GM12878 (cell line): ENCODE measurements at regions not wholly inside any gene's neighbourhood (a gene's known extent, or its start where the extent isn't known, plus 50 kb on each side); places are given as distances from the start of the nearest gene placed in this dataset.

ENCODE experiments used
- ATAC-seq: fragments of 200-7000 bp; cut with Tn5 transposase; 3 replicates; pipeline ENCODE4 v1.9.1; 2020; ENCODE audit warnings: mild to moderate bottlenecking, moderate library complexity
- BruUV-seq: library from RNA; stranded (reverse); fragments of 400-500 nt; replicated peaks from 2 replicates; lab custom pipeline; 2021; lab: Mats Ljungman, UMichigan
- CTCF ChIA-PET: fragments of 300-600 bp; sonication (Branson Sonifier 250); formaldehyde crosslinking; extraction: SDS; loops from one replicate; lab custom pipeline; 2021; ENCODE audit warnings: inconsistent platforms; lab: Yijun Ruan, JAX
- POLR2A ChIA-PET: fragments of 350-600 bp; formaldehyde crosslinking; extraction: SDS; loops from one replicate; lab custom pipeline; 2021; ENCODE audit warnings: inconsistent platforms; lab: Charles Lee
- RAD21 ChIA-PET: fragments of 300-600 bp; sonication (Branson Sonifier 250); formaldehyde crosslinking; loops from one replicate; lab custom pipeline; 2023; ENCODE audit warnings: antibody characterized with exemption; ENCODE audit not compliant: unreplicated experiment; lab: Charles Lee
- SMC1A ChIA-PET: fragments of 300-600 bp; sonication (Branson Sonifier 250); formaldehyde crosslinking; loops from one replicate; lab custom pipeline; 2023; ENCODE audit not compliant: unreplicated experiment, uncharacterized antibody; lab: Charles Lee
- DNase-seq: peaks from one replicate; pipeline ENCODE4 v3.0.0-alpha.2; 2011; ENCODE audit warnings: low read depth, low spot score
- FAIRE-seq: peaks from 3 replicates; lab custom pipeline; 2011; peaks lifted over from hg19 to GRCh38; lab: Jason Lieb, UNC
- H2AFZ ChIP-seq: 2 replicates; pipeline ENCODE4 v1.6.0; 2011; ENCODE audit warnings: low read depth, low read length, control low read depth; ENCODE audit not compliant: control insufficient read depth
- H3K27ac ChIP-seq: 2 replicates; pipeline ENCODE4 v1.5.1; 2011; ENCODE audit warnings: control low read depth; ENCODE audit not compliant: control insufficient read depth, insufficient read depth
- H3K27me3 ChIP-seq, 2 experiments: replicated peaks in 1 of 2; 2 replicates each; pipeline versions ENCODE4 v1.6.0 to v1.6.1; 2011; ENCODE audit warnings: low read length in 1 of 2; ENCODE audit not compliant: control insufficient read depth in 2 of 2, insufficient read depth in 2 of 2
- H3K36me3 ChIP-seq, 2 experiments: 2 replicates each; pipeline ENCODE4 v1.5.1; 2011; ENCODE audit warnings: low read length in 1 of 2; ENCODE audit not compliant: control insufficient read depth in 2 of 2, insufficient read depth in 2 of 2
- H3K4me1 ChIP-seq: 2 replicates; pipeline ENCODE4 v1.6.1; 2011; ENCODE audit warnings: mild to moderate bottlenecking, low read length, moderate library complexity, mixed read lengths; ENCODE audit not compliant: control insufficient read depth, insufficient read depth
- H3K4me2 ChIP-seq: 2 replicates; pipeline ENCODE4 v1.6.0; 2011; ENCODE audit warnings: control low read depth; ENCODE audit not compliant: control insufficient read depth, insufficient read depth
- H3K4me3 ChIP-seq: fragments of 200-600 bp; sonication (generic); 2 replicates; pipeline ENCODE4 v1.5.1; 2016
- H3K79me2 ChIP-seq: 2 replicates; pipeline ENCODE4 v1.6.0; 2011; ENCODE audit warnings: low read length; ENCODE audit not compliant: control insufficient read depth, insufficient read depth
- H3K9ac ChIP-seq: 2 replicates; pipeline ENCODE4 v1.8.0; 2011; ENCODE audit warnings: low read length, control low read depth, mixed read lengths; ENCODE audit not compliant: control insufficient read depth, insufficient read depth
- H3K9me3 ChIP-seq: replicated peaks from 3 replicates; pipeline ENCODE4 v1.5.1; 2011; ENCODE audit warnings: mild to moderate bottlenecking, low read length; ENCODE audit not compliant: control insufficient read depth, insufficient read depth
- H4K20me1 ChIP-seq: 2 replicates; pipeline ENCODE4 v1.6.0; 2011; ENCODE audit not compliant: control insufficient read depth, insufficient read depth
- ASH2L ChIP-seq: fragments of 300-600, 200-600 bp; sonication (generic); IDR thresholded peaks from 2 replicates; pipeline ENCODE4 v1.6.1; 2017; ENCODE audit warnings: low read depth, mild to moderate bottlenecking, borderline replicate concordance
- BACH1 ChIP-seq: fragments of 450-650 bp; IDR thresholded peaks from 2 replicates; pipeline ENCODE4 v1.6.1; 2017; ENCODE audit warnings: mild to moderate bottlenecking, borderline replicate concordance
- CBFB ChIP-seq: IDR thresholded peaks from 2 replicates; pipeline ENCODE4 v1.6.1; 2016; ENCODE audit warnings: antibody characterized with exemption, low read depth
- CEBPB ChIP-seq, 2 experiments: fragments of 150-350 bp in 1 of 2; IDR thresholded peaks; 2 replicates each; pipeline ENCODE4 v1.6.1; 2012 to 2014; ENCODE audit warnings: low read depth in 2 of 2, low read length in 2 of 2, borderline replicate concordance in 1 of 2, inconsistent platforms in 1 of 2
- DPF2 ChIP-seq: fragments of 450-650 bp; IDR thresholded peaks from 2 replicates; pipeline ENCODE4 v1.6.1; 2017; ENCODE audit warnings: mild to moderate bottlenecking
- POLR2AphosphoS2 ChIP-seq: IDR thresholded peaks from 2 replicates; pipeline ENCODE4 v1.6.1; 2011; ENCODE audit warnings: low read depth, mild to moderate bottlenecking, low read length, improper control_type of control experiment, moderate library complexity
- YY1 ChIP-seq: IDR thresholded peaks from 2 replicates; pipeline ENCODE4 v1.6.1; 2011; ENCODE audit warnings: low read depth, mild to moderate bottlenecking, low read length
- WGBS: methylation state at CpG from one replicate; pipeline ENCODE4 v1.1.6; 2016; ENCODE audit warnings: low lambda C conversion rate; ENCODE audit not compliant: insufficient replicate concordance, insufficient coverage; ENCODE audit errors: missing lambda C conversion rate; 5-methylcytosine and 5-hydroxymethylcytosine counted together
- in situ Hi-C: fragments of 300-500 bp; cut with MboI; formaldehyde crosslinking; loops from 9 replicates; pipeline ENCODE4 v1.14.3; 2018; ENCODE audit warnings: mixed read lengths
- intact Hi-C: fragments of 100-400 bp; cut with micrococcal nuclease; formaldehyde crosslinking; loops from one replicate; pipeline ENCODE4 v1.14.2; 2022; ENCODE audit not compliant: unreplicated experiment
- TF ChIP-seq, protein P1 (sequence below): IDR thresholded peaks from 2 replicates; pipeline ENCODE4 v1.6.1; 2012; ENCODE audit warnings: low read depth, low read length, improper control_type of control experiment

DNA sequence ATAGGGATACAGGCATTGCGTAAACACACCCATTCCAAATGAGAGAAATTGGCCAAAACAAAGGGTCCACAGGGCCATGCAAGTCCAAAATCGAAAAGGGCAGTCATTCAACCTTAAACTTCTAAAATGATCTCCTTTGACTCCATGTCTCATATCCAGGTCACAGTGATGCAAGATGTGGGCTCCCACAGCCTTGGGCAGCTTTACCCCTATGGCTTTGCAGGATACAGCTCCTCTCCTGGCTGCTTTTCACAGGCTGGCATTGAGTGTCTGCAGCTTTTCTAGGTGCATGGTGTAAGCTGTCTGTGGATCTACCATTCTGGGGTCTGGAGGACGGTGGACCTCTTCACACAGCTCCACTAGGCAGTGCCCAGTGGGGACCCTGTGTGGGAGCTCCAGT lies 744.5 kb downstream of the QKI start:
- H3K4me1 ChIP-seq = no peaks in the 10 kb centered on the region
- 0% methylated on average over 3 of the region's 3 CpGs for WGBS
- no peak overlapping the region for H3K27ac ChIP-seq
- no peaks in the 10 kb centered on the region for H3K9me3 ChIP-seq
- no peaks in the 10 kb centered on the region for H3K36me3 ChIP-seq
- ChIA-PET SMC1A (no interaction called here), CTCF (no interaction called here), RAD21 (no interaction called here), POLR2A (no interaction called here)
- H3K27me3 ChIP-seq = no peaks in the 10 kb centered on the region
- H3K79me2 ChIP-seq = no peaks in the 10 kb centered on the region
- in situ Hi-C loops = no loop called here
- intact Hi-C loops = no loop called here
- no peak overlapping the region for H2AFZ ChIP-seq
- ATAC-seq = no peak
- TF ChIP-seq ASH2L (no peak), BACH1 (no peak), DPF2 (no peak)
- TF ChIP-seq, protein P1, sequence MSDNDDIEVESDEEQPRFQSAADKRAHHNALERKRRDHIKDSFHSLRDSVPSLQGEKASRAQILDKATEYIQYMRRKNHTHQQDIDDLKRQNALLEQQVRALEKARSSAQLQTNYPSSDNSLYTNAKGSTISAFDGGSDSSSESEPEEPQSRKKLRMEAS = no peak
- TF ChIP-seq, all 136 proteins: peak for 0
- no peak for FAIRE-seq
- no TSS peak for BruUV-seq
- no peak overlapping the region for H3K4me2 ChIP-seq
- no peak for DNase-seq
- no peaks in the 10 kb centered on the region for H4K20me1 ChIP-seq
- H3K4me3 ChIP-seq = no peak overlapping the region
- no peak overlapping the region for H3K9ac ChIP-seq

- POLR2A ChIA-PET = no interaction called here
- DNase-seq (no peak), ATAC-seq (no peak), FAIRE-seq (no peak)
- TF ChIP-seq CBFB (no peak), POLR2AphosphoS2 (no peak), YY1 (no peak), CEBPB (IDR thresholded peaks at IDR 0.05; ENCODE audit: borderline replicate concordance in 1 of 2, low read depth in 2 of 2, low read length in 2 of 2) (no peak)
- no peaks in the 10 kb centered on the region for H3K79me2 ChIP-seq
- no peaks in the 10 kb centered on the region for H4K20me1 ChIP-seq
- no peak overlapping the region for H3K4me2 ChIP-seq
- H3K4me1 ChIP-seq = no peaks in the 10 kb centered on the region
- in situ Hi-C loops = no loop called here
- no peaks in the 10 kb centered on the region for H3K27me3 ChIP-seq
- RAD21 ChIA-PET = no interaction called here
- no peak overlapping the region for H2AFZ ChIP-seq
- SMC1A ChIA-PET = no interaction called here
- H3K9ac ChIP-seq = no peak overlapping the region
- WGBS = 0% methylated on average over 1 of the region's 1 CpG
- no peak overlapping the region for H3K4me3 ChIP-seq
- intact Hi-C loops = no loop called here
- no TSS peak for BruUV-seq
- CTCF ChIA-PET = no interaction called here
- no peaks in the 10 kb centered on the region for H3K9me3 ChIP-seq
- H3K27ac ChIP-seq = no peak overlapping the region
- H3K36me3 ChIP-seq = no peaks in the 10 kb centered on the region
These were observed 740.1 kb downstream of the QKI start for GRCh38 chr6:164154588-164154987.
